ENCODE measurements at regions not wholly inside any gene's neighbourhood (a gene's known extent, or its start where the extent isn't known, plus 50 kb on each side); places are given as distances from the start of the nearest gene placed in this dataset.

DNA sequence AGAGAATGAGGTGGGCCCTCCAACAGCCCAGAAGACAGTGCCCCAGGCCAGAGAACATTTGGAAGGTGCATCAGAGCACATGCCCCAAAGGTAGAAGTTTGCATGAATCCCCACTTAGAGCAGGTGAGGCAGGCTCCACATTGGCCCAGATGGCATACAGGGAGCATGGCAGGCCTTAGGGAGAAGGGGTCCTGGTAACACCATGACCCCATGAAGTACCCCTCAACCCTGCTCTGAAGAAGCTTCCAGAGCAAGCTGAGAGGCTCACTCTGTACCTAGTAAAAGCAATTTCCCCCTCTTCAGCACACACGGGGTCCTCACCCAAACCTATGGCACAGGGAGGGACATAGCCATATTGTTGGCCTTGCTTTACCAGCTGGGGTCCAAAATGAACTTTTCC, 162.6 kb downstream of the BUB3 start:
- no peak for FAIRE-seq
- no TSS peak for BruUV-seq (replicated peaks)
- ChIA-PET CTCF (ENCODE audit: low intra/inter-chr PET ratio) (no interaction called here), POLR2A (interaction anchor here (0.7 to 0.8 kb wide), 2 partner anchors 13 to 522 kb away, joined by 3 read pairs; no protein-coding TSS in a partner anchor)
- H4K20me1 ChIP-seq (replicated peaks; ENCODE audit: control insufficient read depth, insufficient read depth, low read length), result no peaks in the 10 kb centered on the region
- in situ Hi-C loops (cut with MboI), result no loop called here
- H3K36me3 ChIP-seq (ENCODE audit: control insufficient read depth, insufficient read depth, low read length), result no peaks in the 10 kb centered on the region
- no peaks in the 10 kb centered on the region for H3K4me1 ChIP-seq (replicated peaks in 1 of 2; ENCODE audit: control insufficient read depth in 2 of 2, insufficient read depth in 2 of 2, low read length in 2 of 2)
- intact Hi-C loops (cut with micrococcal nuclease), result no loop called here
- H3K9me3 ChIP-seq (replicated peaks; ENCODE audit: control insufficient read depth, insufficient read depth, low read depth, low read length), result no peaks in the 10 kb centered on the region
- no peak overlapping the region for H3K27ac ChIP-seq (ENCODE audit: extremely low read depth, low read depth, low read length)
- TF ChIP-seq GATAD2A (IDR thresholded peaks at IDR 0.05) (no peak), SAP30 (IDR thresholded peaks at IDR 0.05; ENCODE audit: borderline replicate concordance, insufficient read depth, low read depth, low read length, poor library complexity, severe bottlenecking) (no peak), ATF7 (IDR thresholded peaks at IDR 0.05) (no peak), TCF3 (CRISPR knock-in tag; IDR thresholded peaks at IDR 0.05) (no peak), YBX1 (IDR thresholded peaks at IDR 0.05) (no peak), PHB2 (IDR thresholded peaks at IDR 0.05; ENCODE audit: low read depth) (no peak), U2AF1 (optimal IDR thresholded peaks at IDR 0.05; ENCODE audit: low read depth, low read length) (no peak), FOXK2 (conservative IDR thresholded peaks at IDR 0.05 in 1 of 2, IDR thresholded peaks at IDR 0.05 in 1 of 2; ENCODE audit: low read depth in 2 of 2) (no peak)
- TF ChIP-seq, protein P1, sequence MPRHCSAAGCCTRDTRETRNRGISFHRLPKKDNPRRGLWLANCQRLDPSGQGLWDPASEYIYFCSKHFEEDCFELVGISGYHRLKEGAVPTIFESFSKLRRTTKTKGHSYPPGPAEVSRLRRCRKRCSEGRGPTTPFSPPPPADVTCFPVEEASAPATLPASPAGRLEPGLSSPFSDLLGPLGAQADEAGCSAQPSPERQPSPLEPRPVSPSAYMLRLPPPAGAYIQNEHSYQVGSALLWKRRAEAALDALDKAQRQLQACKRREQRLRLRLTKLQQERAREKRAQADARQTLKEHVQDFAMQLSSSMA (CRISPR knock-in tag; IDR thresholded peaks at IDR 0.05), result no peak
- TF ChIP-seq, protein P2, sequence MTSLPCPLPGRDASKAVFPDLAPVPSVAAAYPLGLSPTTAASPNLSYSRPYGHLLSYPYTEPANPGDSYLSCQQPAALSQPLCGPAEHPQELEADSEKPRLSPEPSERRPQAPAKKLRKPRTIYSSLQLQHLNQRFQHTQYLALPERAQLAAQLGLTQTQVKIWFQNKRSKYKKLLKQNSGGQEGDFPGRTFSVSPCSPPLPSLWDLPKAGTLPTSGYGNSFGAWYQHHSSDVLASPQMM (CRISPR knock-in tag; IDR thresholded peaks at IDR 0.05), result no peak
- DNase-seq (ENCODE audit: extremely low read depth in 1 of 4, low spot score in 3 of 4), result no peak
- no peaks in the 10 kb centered on the region for H3K79me2 ChIP-seq (ENCODE audit: control insufficient read depth, insufficient read depth, low read length)
- ATAC-seq, result no peak
- no peak overlapping the region for H3K4me3 ChIP-seq
- H3K9me1 ChIP-seq (ENCODE audit: control insufficient read depth, insufficient read depth, low read length), result no peaks in the 10 kb centered on the region
- no peak overlapping the region for H2AFZ ChIP-seq (ENCODE audit: low read depth, low read length)
- H3K9ac ChIP-seq (ENCODE audit: insufficient read depth in 1 of 2, low read depth in 2 of 2, low read length in 2 of 2), result no peak overlapping the region
- no peak overlapping the region for H3K4me2 ChIP-seq (ENCODE audit: insufficient read depth, low read length)
- no peaks in the 10 kb centered on the region for H3K27me3 ChIP-seq (ENCODE audit: control insufficient read depth in 2 of 2, insufficient read depth in 2 of 2, low read length in 2 of 2)
- 0% methylated on average over 1 of the region's 1 CpG for WGBS (ENCODE audit: insufficient coverage, low coverage, missing lambda C conversion rate)
